ENCODE measurements at regions not wholly inside any gene's neighbourhood (a gene's known extent, or its start where the extent isn't known, plus 50 kb on each side); places are given as distances from the start of the nearest gene placed in this dataset.

DNA sequence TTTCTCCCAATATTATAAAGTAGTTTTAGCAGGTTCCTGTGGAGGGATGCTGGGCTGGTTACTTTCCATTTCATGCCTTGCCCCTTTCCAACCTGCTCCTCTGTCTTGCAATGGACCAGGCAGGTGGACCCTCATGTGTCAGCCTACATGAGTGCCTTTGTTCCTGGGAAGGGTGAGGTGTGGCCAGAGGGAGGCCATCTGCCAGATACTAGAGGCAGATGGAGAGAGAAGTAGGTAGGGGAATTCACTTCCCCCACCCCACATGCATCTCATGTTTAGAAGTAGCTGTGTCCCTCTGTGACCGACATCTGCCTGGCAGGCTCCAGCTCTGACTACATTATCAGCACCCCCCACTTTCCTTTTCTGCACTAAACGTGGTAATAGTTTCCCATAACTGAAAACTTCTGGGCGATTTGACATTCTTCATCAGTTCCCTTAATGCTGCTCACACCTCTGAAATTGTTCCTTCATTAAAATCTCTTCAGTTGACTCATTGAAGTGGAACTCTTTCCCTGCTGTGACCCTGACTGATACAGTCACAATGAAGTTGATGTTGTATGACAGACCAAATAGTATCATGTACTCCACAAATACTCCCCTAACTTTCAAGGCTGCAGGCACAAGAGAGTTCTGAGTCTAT is 396.3 kb upstream of the FZD8 start:
- Histone ChIP-seq H3F3A (ENCODE audit: insufficient read depth, low read length) (no peaks in the 10 kb centered on the region), H3K9ac (ENCODE audit: low read length) (no peak overlapping the region), H3K9me3 (replicated peaks; ENCODE audit: insufficient read depth, low read length) (no peaks in the 10 kb centered on the region), H3K36me3 (replicated peaks; ENCODE audit: insufficient read depth, low read length) (no peaks in the 10 kb centered on the region), H3K79me2 (ENCODE audit: low read length) (no peaks in the 10 kb centered on the region), H3K4me1 (ENCODE audit: low read length) (no peaks in the 10 kb centered on the region), H2AFZ (ENCODE audit: low read length) (no peak overlapping the region), H3K27ac (ENCODE audit: low read length) (no peak overlapping the region), H4K20me1 (ENCODE audit: insufficient read depth, low read length) (no peaks in the 10 kb centered on the region), H3K4me3 (ENCODE audit: low read length) (no peak overlapping the region), H3K9me2 (replicated peaks; ENCODE audit: insufficient read depth, low read length) (no peaks in the 10 kb centered on the region), H3K4me2 (ENCODE audit: low read depth, low read length) (no peak overlapping the region), H3K27me3 (replicated peaks; ENCODE audit: insufficient read depth, low read length) (no peaks in the 10 kb centered on the region)
- DNase-seq: no peak
- TF ChIP-seq EZH2 (optimal IDR thresholded peaks at IDR 0.05; ENCODE audit: low read depth, low read length) (no peak), EZH2phosphoT487 (IDR thresholded peaks at IDR 0.05; ENCODE audit: low read length) (no peak)
- TF ChIP-seq, protein P1, sequence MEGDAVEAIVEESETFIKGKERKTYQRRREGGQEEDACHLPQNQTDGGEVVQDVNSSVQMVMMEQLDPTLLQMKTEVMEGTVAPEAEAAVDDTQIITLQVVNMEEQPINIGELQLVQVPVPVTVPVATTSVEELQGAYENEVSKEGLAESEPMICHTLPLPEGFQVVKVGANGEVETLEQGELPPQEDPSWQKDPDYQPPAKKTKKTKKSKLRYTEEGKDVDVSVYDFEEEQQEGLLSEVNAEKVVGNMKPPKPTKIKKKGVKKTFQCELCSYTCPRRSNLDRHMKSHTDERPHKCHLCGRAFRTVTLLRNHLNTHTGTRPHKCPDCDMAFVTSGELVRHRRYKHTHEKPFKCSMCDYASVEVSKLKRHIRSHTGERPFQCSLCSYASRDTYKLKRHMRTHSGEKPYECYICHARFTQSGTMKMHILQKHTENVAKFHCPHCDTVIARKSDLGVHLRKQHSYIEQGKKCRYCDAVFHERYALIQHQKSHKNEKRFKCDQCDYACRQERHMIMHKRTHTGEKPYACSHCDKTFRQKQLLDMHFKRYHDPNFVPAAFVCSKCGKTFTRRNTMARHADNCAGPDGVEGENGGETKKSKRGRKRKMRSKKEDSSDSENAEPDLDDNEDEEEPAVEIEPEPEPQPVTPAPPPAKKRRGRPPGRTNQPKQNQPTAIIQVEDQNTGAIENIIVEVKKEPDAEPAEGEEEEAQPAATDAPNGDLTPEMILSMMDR (IDR thresholded peaks at IDR 0.05; ENCODE audit: low read length): no peak

- H3K9ac ChIP-seq (ENCODE audit: low read length): no peak overlapping the region
- no peak overlapping the region for H3K27ac ChIP-seq (ENCODE audit: low read length)
- H3K79me2 ChIP-seq (ENCODE audit: low read length): no peaks in the 10 kb centered on the region
- no peak overlapping the region for H2AFZ ChIP-seq (ENCODE audit: low read length)
- H3K4me3 ChIP-seq (ENCODE audit: low read length): no peak overlapping the region
- H3K36me3 ChIP-seq (replicated peaks; ENCODE audit: insufficient read depth, low read length): no peaks in the 10 kb centered on the region
- H3K27me3 ChIP-seq (replicated peaks; ENCODE audit: insufficient read depth, low read length): no peaks in the 10 kb centered on the region
- H3K4me2 ChIP-seq (ENCODE audit: low read depth, low read length): no peak overlapping the region
- no peaks in the 10 kb centered on the region for H4K20me1 ChIP-seq (ENCODE audit: insufficient read depth, low read length)
- no peaks in the 10 kb centered on the region for H3K4me1 ChIP-seq (ENCODE audit: low read length)
- no peaks in the 10 kb centered on the region for H3K9me3 ChIP-seq (replicated peaks; ENCODE audit: insufficient read depth, low read length)
- no peak for DNase-seq
- no peaks in the 10 kb centered on the region for H3F3A ChIP-seq (ENCODE audit: insufficient read depth, low read length)
- TF ChIP-seq EZH2 (optimal IDR thresholded peaks at IDR 0.05; ENCODE audit: low read depth, low read length) (no peak), EZH2phosphoT487 (IDR thresholded peaks at IDR 0.05; ENCODE audit: low read length) (no peak)
- H3K9me2 ChIP-seq (replicated peaks; ENCODE audit: insufficient read depth, low read length): no peaks in the 10 kb centered on the region
Measured at GRCh38 chr10:36036137-36036536, 394.0 kb upstream of the FZD8 start.

GRCh38 chr10:36033808-36034207 is 391.7 kb upstream of the FZD8 start:
- Histone ChIP-seq H3K79me2 (ENCODE audit: low read length) (no peaks in the 10 kb centered on the region), H3K27me3 (replicated peaks; ENCODE audit: insufficient read depth, low read length) (no peaks in the 10 kb centered on the region), H4K20me1 (ENCODE audit: insufficient read depth, low read length) (no peaks in the 10 kb centered on the region), H3K9ac (ENCODE audit: low read length) (no peak overlapping the region), H2AFZ (ENCODE audit: low read length) (no peak overlapping the region), H3K4me2 (ENCODE audit: low read depth, low read length) (no peak overlapping the region), H3K36me3 (replicated peaks; ENCODE audit: insufficient read depth, low read length) (no peaks in the 10 kb centered on the region), H3K9me2 (replicated peaks; ENCODE audit: insufficient read depth, low read length) (no peaks in the 10 kb centered on the region), H3K27ac (ENCODE audit: low read length) (no peak overlapping the region), H3K9me3 (replicated peaks; ENCODE audit: insufficient read depth, low read length) (no peaks in the 10 kb centered on the region), H3K4me1 (ENCODE audit: low read length) (no peaks in the 10 kb centered on the region), H3K4me3 (ENCODE audit: low read length) (no peak overlapping the region), H3F3A (ENCODE audit: insufficient read depth, low read length) (no peaks in the 10 kb centered on the region)
- TF ChIP-seq, protein P1 (IDR thresholded peaks at IDR 0.05; ENCODE audit: low read length): no peak
- TF ChIP-seq EZH2 (optimal IDR thresholded peaks at IDR 0.05; ENCODE audit: low read depth, low read length) (no peak), EZH2phosphoT487 (IDR thresholded peaks at IDR 0.05; ENCODE audit: low read length) (no peak)
- no peak for DNase-seq

DNA sequence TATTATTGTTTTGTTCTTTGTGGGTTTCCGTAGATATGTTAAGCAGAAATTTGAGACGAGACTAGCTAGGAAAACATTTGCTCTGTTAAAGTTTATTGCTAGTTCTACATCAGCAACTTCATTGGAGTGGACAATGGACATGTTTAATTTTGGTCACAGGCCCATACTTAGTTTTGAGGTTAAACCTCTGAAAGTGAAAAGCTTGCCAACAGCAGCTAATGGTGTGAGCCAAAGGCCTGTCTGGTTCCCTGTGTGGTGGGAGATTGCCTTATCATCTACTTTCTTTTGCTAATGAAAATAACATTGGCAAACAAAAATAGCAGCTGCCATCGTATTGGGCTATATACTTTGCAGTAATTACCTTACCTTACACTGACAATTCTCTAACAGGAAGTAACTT is 388.4 kb upstream of the FZD8 start:
- Histone ChIP-seq H2AFZ (ENCODE audit: low read length) (no peak overlapping the region), H3K4me2 (ENCODE audit: low read depth, low read length) (no peak overlapping the region), H3K9me2 (replicated peaks; ENCODE audit: insufficient read depth, low read length) (no peaks in the 10 kb centered on the region), H3K79me2 (ENCODE audit: low read length) (no peaks in the 10 kb centered on the region), H3K27me3 (replicated peaks; ENCODE audit: insufficient read depth, low read length) (no peaks in the 10 kb centered on the region), H3K4me3 (ENCODE audit: low read length) (no peak overlapping the region), H3K4me1 (ENCODE audit: low read length) (no peaks in the 10 kb centered on the region), H3F3A (ENCODE audit: insufficient read depth, low read length) (no peaks in the 10 kb centered on the region), H4K20me1 (ENCODE audit: insufficient read depth, low read length) (no peaks in the 10 kb centered on the region), H3K27ac (ENCODE audit: low read length) (no peak overlapping the region), H3K36me3 (replicated peaks; ENCODE audit: insufficient read depth, low read length) (no peaks in the 10 kb centered on the region), H3K9me3 (replicated peaks; ENCODE audit: insufficient read depth, low read length) (no peaks in the 10 kb centered on the region), H3K9ac (ENCODE audit: low read length) (no peak overlapping the region)
- peak; percentile 32 for DNase-seq
- TF ChIP-seq EZH2phosphoT487 (IDR thresholded peaks at IDR 0.05; ENCODE audit: low read length) (no peak), EZH2 (optimal IDR thresholded peaks at IDR 0.05; ENCODE audit: low read depth, low read length) (no peak)
- TF ChIP-seq, protein P1 (IDR thresholded peaks at IDR 0.05; ENCODE audit: low read length): no peak

All from MM.1S (cell line).